NCI-H460 (cell line): ENCODE measurements at regions not wholly inside any gene's neighbourhood (a gene's known extent, or its start where the extent isn't known, plus 50 kb on each side); places are given as distances from the start of the nearest gene placed in this dataset.

Source experiments
- DNase-seq: peaks from one replicate; pipeline ENCODE4 v3.0.0-alpha.2; 2016; ENCODE audit warnings: low read depth; ENCODE audit errors: extremely low read depth

- DNase-seq = no peak
These were observed 230.5 kb downstream of the PIK3R1 start for GRCh38 chr5:68446070-68446357.

DNA sequence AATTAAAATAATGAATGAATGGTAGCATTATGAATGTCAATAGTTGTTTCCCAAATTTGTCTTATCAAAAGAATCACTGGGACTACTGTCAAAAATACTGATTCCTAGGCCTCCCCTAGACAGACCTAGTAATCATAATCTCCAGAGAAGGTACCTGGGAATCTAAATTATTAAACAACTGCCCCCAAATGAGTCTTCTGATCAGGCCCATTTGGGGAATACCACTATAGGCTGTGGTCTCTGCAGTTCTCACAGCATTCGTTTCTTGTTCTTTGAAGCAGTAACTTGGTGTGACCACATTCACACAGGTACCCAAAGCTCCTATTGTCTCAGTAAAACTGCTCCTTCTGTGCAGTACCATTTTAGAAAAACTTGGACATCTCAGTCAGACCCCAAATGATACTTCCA is 230.9 kb downstream of the PIK3R1 start:
- DNase-seq = no peak

- no peak for DNase-seq
These were observed 231.8 kb downstream of the PIK3R1 start for GRCh38 chr5:68447136-68447929.

DNA sequence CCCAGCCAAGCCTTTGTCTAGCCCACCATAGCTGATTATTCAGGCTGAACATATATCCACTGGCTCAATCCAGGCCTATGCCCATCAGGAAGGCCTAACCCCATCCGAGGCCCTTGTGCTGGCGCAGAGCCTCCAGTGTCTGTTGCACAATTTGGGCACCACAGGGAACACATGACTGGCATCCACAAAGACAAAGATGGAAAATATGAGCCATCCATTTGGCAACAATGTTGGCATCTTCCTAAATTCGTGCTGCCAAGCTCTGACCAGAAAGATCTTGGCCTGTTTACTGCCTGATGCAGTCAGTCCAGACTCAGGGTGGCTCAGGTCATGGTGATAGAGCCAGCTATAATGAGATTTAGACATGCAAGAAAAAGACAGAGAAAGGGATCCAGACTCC is 233.8 kb downstream of the PIK3R1 start:
- no peak for DNase-seq

GRCh38 chr5:68450245-68450852 is 234.8 kb downstream of the PIK3R1 start:
- no peak for DNase-seq

- DNase-seq = no peak
These were observed 236.7 kb downstream of the PIK3R1 start for GRCh38 chr5:68452286-68452685.

DNA sequence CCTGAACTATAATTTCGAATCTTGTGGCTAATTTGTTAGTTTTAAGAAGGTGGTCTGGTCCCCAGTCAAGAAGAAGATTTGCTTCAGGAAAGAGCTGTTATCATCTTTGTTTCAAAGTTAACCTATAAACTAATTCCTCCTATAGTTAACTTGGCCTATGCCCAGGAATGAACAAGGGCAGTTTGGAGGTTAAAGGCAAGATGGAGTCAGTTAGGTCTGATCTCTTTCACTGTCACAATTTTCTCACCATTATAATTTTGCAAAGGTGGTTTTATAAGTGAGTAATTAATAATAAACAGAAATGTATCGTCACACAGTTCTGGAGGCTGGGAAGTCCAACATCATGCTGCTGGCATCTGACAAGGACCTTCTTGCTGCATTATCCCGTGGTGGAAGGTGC is 238.6 kb downstream of the PIK3R1 start:
- no peak for DNase-seq

GRCh38 chr5:68454766-68455165 is 239.2 kb downstream of the PIK3R1 start:
- DNase-seq = no peak

- DNase-seq = no peak
These were observed 239.7 kb downstream of the PIK3R1 start for GRCh38 chr5:68455216-68455615.

GRCh38 chr5:68456756-68457217 is 241.2 kb downstream of the PIK3R1 start:
- no peak for DNase-seq

GRCh38 chr5:68457285-68457684 is 241.7 kb downstream of the PIK3R1 start:
- no peak for DNase-seq

GRCh38 chr5:68458416-68459021 is 243.0 kb downstream of the PIK3R1 start:
- no peak for DNase-seq

DNA sequence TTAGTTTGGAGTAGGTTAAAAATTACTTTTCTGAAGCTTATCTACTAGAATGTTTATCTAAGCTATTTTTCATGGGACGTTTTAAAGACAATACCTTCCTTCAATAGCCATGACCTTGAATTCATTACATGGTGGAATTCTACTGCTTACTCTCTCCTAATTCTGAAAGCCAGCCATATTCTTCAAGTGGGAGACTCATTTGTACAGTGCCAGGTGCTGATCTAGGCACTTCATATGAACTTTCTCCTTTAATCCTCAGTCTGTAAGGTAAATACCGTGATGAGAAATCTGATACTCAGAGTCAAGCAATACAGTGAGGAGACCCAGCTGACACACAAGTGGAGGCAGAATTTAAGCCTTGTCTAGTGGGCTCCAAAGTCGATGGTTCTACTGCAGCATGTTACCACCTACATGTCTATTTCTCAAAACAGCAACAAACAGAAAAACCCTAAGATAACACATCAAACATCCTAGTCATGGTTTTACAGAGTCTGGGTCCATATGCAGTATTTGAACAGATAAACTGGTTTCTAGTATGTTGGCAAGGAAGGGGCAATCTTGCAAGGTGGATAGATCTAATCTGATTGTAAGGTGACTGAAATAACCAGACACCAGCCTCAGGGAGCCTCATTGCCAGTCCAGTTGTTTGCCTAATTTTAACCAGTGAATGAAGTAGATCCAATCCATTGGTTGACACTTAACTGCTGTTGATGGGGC is 243.7 kb downstream of the PIK3R1 start:
- DNase-seq = no peak

DNA sequence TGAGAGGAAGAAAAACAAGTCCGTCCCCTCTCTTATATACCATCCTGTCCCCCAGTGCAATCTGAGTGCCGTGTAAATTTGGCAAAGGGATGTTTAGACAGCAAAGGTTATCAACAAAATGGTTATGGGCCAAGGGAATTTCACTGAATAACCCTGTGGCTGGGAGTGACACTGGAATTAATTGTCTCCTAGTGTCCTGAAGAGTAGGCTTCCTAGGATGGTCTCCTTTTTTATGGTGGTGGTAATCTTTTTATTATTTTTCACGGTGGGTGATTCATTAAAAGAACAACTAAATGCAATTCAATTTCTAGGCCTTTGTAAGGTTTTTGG is 244.2 kb downstream of the PIK3R1 start:
- DNase-seq = no peak

- peak; percentile 45 for DNase-seq
These were observed 244.7 kb downstream of the PIK3R1 start for GRCh38 chr5:68460147-68460798.

DNA sequence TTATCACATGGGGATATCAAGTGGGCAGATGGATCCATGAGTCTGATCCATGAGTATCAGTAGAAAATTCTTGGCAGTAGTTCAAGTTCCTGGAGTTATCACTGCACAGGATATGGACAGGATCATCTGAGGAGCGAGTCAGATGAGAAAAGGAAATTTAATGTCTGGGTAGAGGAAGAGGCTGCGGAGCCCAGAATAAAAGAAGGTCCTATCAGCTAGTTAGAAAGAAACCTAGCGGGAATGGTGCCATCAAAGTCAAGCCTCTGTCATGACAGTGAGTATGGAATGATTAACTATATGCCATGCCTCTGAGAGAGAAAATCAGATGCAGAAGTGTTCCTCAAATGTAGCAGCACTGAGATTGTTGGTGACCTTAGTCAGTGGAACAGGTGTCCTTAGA is 248.1 kb downstream of the PIK3R1 start:
- DNase-seq = no peak

DNA sequence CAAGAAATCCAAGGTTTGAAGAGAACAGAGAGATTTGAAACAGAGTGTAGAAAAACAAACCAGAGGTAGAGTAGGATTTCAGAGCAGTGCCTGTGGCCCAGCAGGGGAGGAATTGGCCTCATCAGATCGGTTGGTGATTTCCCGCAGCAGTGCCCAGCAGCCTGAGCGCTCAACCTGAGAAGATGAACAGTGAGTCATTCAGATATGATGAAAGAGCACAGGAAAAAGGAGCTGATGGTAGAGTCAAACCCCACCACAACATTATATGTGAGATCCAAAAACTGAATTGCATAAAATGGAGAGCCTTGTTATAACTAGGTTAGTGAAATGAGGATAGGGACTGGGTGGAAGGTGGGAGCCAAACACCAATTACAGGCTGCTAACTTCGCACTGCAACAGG is 248.9 kb downstream of the PIK3R1 start:
- no peak for DNase-seq

DNA sequence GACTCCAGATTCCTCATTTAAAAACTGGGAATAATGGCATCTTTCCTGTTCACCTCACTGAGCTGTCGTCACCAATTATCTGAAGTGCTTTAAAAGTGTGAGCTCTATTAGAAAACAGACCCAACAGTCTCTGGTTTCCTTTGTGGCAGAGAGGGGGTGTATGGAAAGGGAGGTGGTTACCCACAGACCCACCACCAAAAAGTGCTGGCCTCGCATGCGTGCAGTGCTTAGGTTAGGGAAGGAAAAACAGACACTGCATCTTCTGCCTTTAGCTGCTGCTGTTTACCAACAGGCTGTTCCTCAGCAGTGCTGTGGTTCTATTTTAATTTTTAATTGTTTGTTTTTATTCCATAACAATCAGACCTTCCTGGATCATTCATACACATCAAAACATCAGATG is 249.6 kb downstream of the PIK3R1 start:
- no peak for DNase-seq

- DNase-seq = no peak
These were observed 250.5 kb downstream of the PIK3R1 start for GRCh38 chr5:68465934-68466551.

GRCh38 chr5:68467208-68467607 is 251.7 kb downstream of the PIK3R1 start:
- no peak for DNase-seq

- DNase-seq = no peak
These were observed 252.2 kb downstream of the PIK3R1 start for GRCh38 chr5:68467794-68468193.
